22Rv1 (cell line): ENCODE measurements at regions not wholly inside any gene's neighbourhood (a gene's known extent, or its start where the extent isn't known, plus 50 kb on each side); places are given as distances from the start of the nearest gene placed in this dataset.

Experiments used
- H3K27ac ChIP-seq: fragments of 450-650 bp; 2 replicates; pipeline ENCODE4 v1.5.1; 2017
- ZFX ChIP-seq: fragments of 450-650 bp; IDR thresholded peaks from 2 replicates; pipeline ENCODE4 v1.6.1; 2017; ENCODE audit warnings: antibody characterized with exemption, borderline replicate concordance
- TF ChIP-seq, protein P1 (sequence below): fragments of 450-650 bp; IDR thresholded peaks from 2 replicates; pipeline ENCODE4 v1.5.1; 2017; ENCODE audit warnings: mild to moderate bottlenecking

DNA sequence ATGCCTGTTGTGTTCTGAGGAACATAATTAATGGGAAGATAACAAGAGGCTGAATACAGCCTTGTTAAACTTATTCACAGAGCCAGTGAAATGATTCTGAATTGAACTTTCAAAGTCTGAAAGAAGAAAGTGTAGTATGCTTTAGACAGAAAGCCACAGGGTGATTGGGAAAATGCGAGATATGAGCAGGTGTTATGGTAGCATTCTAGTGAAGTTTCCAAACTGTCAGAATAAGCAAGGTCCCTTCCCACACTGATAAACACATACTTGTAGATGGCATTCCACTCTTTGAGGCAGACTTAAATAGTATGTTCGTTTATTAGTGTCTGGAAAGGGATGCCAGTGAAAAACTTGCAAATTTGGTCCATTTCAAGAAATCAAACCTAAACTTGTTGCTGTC is 70.5 kb upstream of the ITPRID2 start:
- H3K27ac ChIP-seq = no peak overlapping the region
- TF ChIP-seq ZFX = no peak
- TF ChIP-seq, protein P1, sequence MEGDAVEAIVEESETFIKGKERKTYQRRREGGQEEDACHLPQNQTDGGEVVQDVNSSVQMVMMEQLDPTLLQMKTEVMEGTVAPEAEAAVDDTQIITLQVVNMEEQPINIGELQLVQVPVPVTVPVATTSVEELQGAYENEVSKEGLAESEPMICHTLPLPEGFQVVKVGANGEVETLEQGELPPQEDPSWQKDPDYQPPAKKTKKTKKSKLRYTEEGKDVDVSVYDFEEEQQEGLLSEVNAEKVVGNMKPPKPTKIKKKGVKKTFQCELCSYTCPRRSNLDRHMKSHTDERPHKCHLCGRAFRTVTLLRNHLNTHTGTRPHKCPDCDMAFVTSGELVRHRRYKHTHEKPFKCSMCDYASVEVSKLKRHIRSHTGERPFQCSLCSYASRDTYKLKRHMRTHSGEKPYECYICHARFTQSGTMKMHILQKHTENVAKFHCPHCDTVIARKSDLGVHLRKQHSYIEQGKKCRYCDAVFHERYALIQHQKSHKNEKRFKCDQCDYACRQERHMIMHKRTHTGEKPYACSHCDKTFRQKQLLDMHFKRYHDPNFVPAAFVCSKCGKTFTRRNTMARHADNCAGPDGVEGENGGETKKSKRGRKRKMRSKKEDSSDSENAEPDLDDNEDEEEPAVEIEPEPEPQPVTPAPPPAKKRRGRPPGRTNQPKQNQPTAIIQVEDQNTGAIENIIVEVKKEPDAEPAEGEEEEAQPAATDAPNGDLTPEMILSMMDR = no peak

DNA sequence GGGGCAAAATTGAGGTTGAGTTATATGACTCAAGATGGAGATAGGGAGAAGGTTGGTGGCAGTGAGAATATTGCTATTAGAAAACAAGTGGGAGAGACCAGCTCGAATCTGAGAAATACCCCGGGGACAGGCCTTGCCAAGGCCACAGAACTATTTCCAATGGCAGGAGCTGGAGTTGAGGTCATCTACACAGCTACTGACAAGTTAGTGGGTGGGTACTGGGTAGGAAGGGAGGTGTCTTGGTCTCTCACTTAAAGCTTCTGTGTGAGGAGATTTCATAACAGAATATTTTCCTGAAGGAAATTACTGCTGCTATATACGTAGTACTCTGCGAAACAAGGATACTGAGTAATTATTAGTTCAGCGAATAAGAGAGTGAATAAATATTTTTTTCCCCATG is 69.4 kb upstream of the ITPRID2 start:
- H3K27ac ChIP-seq = no peak overlapping the region
- TF ChIP-seq ZFX = no peak
- TF ChIP-seq, protein P1 = no peak

DNA sequence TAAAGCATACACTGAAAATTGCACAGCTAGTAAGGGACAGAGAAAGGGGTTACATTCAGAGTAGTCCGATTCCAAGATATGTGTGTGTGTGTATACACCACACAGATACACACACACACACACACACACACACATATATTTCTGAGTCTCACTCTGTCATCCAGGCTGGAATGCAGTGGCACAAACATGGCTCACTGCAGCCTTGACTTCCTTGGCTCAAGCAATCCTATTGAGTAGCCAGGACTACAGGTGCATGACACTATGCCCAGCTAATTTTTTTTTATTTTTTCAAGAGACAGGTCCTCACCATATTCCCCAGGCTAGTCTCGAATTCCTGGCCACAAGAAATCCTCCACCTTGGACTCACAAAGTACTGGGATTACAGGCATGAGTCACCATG is 68.1 kb upstream of the ITPRID2 start:
- no peak for TF ChIP-seq ZFX
- TF ChIP-seq, protein P1 = no peak

DNA sequence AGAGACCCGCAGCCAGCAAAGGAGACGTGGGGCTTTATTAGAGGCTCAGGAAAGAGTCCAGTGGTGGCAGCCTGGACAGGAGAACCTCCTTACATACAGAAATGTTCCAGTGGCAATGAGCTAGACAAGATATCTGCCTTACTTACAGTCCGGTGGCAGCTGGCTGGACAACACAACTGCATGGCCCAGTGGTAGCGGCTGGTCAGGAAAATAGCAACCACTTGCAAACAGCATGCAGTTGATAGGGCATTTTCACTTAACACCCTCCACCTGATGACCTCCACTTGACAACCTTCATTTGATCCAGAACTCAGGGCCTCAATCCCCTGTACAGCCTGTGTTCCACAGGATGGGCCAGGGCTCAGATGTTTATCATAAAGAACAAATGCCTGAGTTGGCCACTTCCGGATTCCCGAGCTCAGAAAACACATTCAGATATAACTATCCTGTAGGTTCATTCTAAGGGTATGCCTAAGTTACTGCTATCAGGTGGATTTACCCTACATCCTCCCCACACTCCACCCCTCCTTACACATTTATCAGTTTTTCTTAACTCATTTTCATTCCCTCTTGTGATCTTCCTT is 63.3 kb upstream of the ITPRID2 start:
- no peak overlapping the region for H3K27ac ChIP-seq
- TF ChIP-seq, protein P1 = no peak
- no peak for TF ChIP-seq ZFX

More for the DNA sequence above, 68.1 kb upstream of the ITPRID2 start:
- no peak overlapping the region for H3K27ac ChIP-seq

DNA sequence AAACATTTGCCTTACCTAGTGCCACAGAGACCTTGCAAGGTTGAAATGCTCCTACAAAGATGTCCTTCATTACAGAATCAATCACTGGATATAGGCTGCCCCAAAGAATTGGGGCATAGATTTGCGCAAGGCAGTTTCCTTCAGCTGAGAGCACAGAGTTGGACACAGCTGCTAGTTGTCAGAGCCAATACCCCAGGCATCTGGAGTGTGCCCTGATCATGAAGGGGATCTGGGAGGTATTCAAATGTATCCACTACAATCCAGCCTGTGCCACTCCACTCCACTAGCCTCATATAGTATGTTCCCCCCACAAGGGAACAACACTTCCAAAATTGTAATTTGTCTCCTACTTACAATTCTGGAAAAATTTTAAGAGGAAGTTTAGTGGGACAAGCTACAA is 62.3 kb upstream of the ITPRID2 start:
- no peak overlapping the region for H3K27ac ChIP-seq
- TF ChIP-seq, protein P1 = no peak
- no peak for TF ChIP-seq ZFX

DNA sequence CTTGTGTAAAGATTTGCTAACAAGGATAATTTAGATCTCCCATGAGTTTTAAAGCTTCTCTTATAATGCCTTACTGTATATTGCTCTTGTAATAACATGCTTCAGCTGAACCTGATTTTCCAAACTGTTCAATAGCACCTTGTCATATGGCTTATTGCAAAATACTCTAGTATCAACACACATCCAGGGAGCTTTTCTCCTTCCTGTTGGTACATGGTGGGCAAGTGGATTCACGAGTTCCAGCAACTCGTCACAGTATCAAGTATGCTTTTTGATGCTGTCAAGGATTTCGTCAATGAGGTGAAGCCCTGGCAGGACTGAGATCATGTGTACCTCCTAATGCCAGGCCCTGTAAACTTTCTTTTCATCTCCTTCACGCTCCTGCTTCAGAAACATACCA is 59.5 kb upstream of the ITPRID2 start:
- TF ChIP-seq, protein P1 = no peak
- no peak for TF ChIP-seq ZFX

DNA sequence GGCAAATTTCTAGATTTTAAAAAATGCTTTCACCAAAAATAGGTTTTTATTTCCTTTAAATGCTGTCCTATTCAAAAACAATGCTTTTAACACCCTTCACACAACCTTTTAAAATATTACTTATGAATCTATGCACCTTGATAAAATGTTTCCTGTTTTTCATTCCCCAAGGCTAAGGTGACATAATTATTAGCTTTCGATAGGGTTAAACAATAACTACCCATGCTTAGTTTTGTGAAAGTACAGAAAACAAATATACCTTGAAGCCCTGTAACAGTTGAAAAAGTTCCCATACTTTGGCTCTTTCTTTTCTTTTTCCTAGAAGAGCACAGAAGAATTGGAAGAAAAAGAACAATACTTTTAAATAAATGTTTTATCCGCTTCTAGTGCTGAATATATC is 54.9 kb upstream of the ITPRID2 start:
- TF ChIP-seq ZFX = no peak
- TF ChIP-seq, protein P1 = no peak

More for the DNA sequence above, 59.5 kb upstream of the ITPRID2 start:
- no peak overlapping the region for H3K27ac ChIP-seq

More for the DNA sequence above, 54.9 kb upstream of the ITPRID2 start:
- no peak overlapping the region for H3K27ac ChIP-seq
